K562 (cell line): ENCODE measurements at regions not wholly inside any gene's neighbourhood (a gene's known extent, or its start where the extent isn't known, plus 50 kb on each side); places are given as distances from the start of the nearest gene placed in this dataset.

Experiments
- ATAC-seq: fragments of 200-7000 bp; cut with Tn5 transposase; 3 replicates; pipeline ENCODE4 v1.9.1; 2020; ENCODE audit warnings: moderate library complexity
- BruUV-seq: library from RNA; stranded (reverse); fragments of 400-500 nt; replicated peaks from 2 replicates; lab custom pipeline; 2021; lab: Mats Ljungman, UMichigan
- CTCF ChIA-PET: fragments of 300-600 bp; formaldehyde crosslinking; extraction: SDS; loops from one replicate; lab custom pipeline; 2021; ENCODE audit warnings: low intra/inter-chr PET ratio; lab: Yijun Ruan, JAX
- POLR2A ChIA-PET: fragments of 300-600, 350-650 bp; sonication (Branson Sonifier 250); formaldehyde crosslinking; extraction: SDS; loops from one replicate; lab custom pipeline; 2021; ENCODE audit warnings: antibody characterized with exemption, inconsistent platforms; lab: Yijun Ruan, JAX
- DNase-seq, 4 experiments: peaks; one replicate each; pipeline versions ENCODE4 v3.0.0 to v3.0.0-alpha.2; 2011 to 2018; ENCODE audit warnings: low spot score in 3 of 4, mixed read lengths in 3 of 4; ENCODE audit errors: extremely low read depth in 1 of 4
- FAIRE-seq: peaks from 2 replicates; lab custom pipeline; 2011; peaks lifted over from hg19 to GRCh38; lab: Jason Lieb, UNC
- H2AFZ ChIP-seq: 2 replicates; pipeline ENCODE4 v1.6.0; 2011; ENCODE audit warnings: low read depth, low read length, control low read depth, inconsistent platforms
- H3K27ac ChIP-seq: fragments of 200-600 bp; 3 replicates; pipeline ENCODE4 v1.8.0; 2011; ENCODE audit warnings: low read depth, mild to moderate bottlenecking, control low read depth, inconsistent platforms, low read length, moderate library complexity, mixed read lengths; ENCODE audit errors: extremely low read depth
- H3K27me3 ChIP-seq, 2 experiments: fragments of 300-600 bp in 1 of 2; 2 replicates in 1 of 2; 3 replicates in 1 of 2; pipeline versions ENCODE4 v1.6.0 to v1.8.0; 2011; ENCODE audit warnings: inconsistent platforms in 2 of 2, low read length in 2 of 2, mild to moderate bottlenecking in 1 of 2, mixed read lengths in 1 of 2, moderate library complexity in 1 of 2; ENCODE audit not compliant: control insufficient read depth in 2 of 2, insufficient read depth in 2 of 2
- H3K36me3 ChIP-seq: fragments of 300-600 bp; 3 replicates; pipeline ENCODE4 v1.8.0; 2011; ENCODE audit warnings: mild to moderate bottlenecking, low read length, inconsistent platforms; ENCODE audit not compliant: control insufficient read depth, insufficient read depth
- H3K4me1 ChIP-seq, 2 experiments: fragments of 200-600 bp in 1 of 2; replicated peaks in 1 of 2; 2 replicates in 1 of 2; 3 replicates in 1 of 2; pipeline versions ENCODE4 v1.5.1 to v1.8.0; 2011; ENCODE audit warnings: inconsistent platforms in 2 of 2, low read length in 2 of 2, mild to moderate bottlenecking in 1 of 2, mixed read lengths in 1 of 2, moderate library complexity in 1 of 2; ENCODE audit not compliant: control insufficient read depth in 2 of 2, insufficient read depth in 2 of 2
- H3K4me2 ChIP-seq: 2 replicates; pipeline ENCODE4 v1.6.1; 2011; ENCODE audit warnings: low read length, control low read depth, inconsistent platforms, mixed read lengths; ENCODE audit not compliant: insufficient read depth
- H3K4me3 ChIP-seq: fragments of 200-600 bp; sonication (generic), shearing (Covaris generic); 2 replicates; pipeline ENCODE4 v1.5.1; 2016; ENCODE audit warnings: control low read depth, inconsistent platforms
- H3K79me2 ChIP-seq: fragments of 200-600 bp; 3 replicates; pipeline ENCODE4 v1.8.0; 2011; ENCODE audit warnings: low read length, inconsistent platforms; ENCODE audit not compliant: control insufficient read depth, insufficient read depth
- H3K9ac ChIP-seq, 2 experiments: 2 replicates each; pipeline versions ENCODE4 v1.6.0 to v1.6.1; 2011; ENCODE audit warnings: low read depth in 2 of 2, low read length in 2 of 2, control low read depth in 1 of 2, inconsistent platforms in 1 of 2, mild to moderate bottlenecking in 1 of 2, mixed read lengths in 1 of 2; ENCODE audit not compliant: insufficient read depth in 1 of 2
- H3K9me1 ChIP-seq: one replicate; pipeline ENCODE4 v1.6.0; 2011; ENCODE audit warnings: inconsistent platforms, mild to moderate bottlenecking, low read length, moderate library complexity; ENCODE audit not compliant: control insufficient read depth, insufficient read depth
- H3K9me3 ChIP-seq: replicated peaks from 2 replicates; pipeline ENCODE4 v1.5.1; 2011; ENCODE audit warnings: low read depth, low read length, inconsistent platforms; ENCODE audit not compliant: control insufficient read depth, insufficient read depth
- H4K20me1 ChIP-seq: replicated peaks from 2 replicates; pipeline ENCODE4 v1.6.1; 2011; ENCODE audit warnings: low read length, inconsistent platforms, mixed read lengths; ENCODE audit not compliant: control insufficient read depth, insufficient read depth
- CBFA2T3 ChIP-seq: fragments of 450-650 bp; IDR thresholded peaks from 2 replicates; pipeline ENCODE4 v1.6.1; 2017
- CC2D1A ChIP-seq: fragments of 450-650 bp; IDR thresholded peaks from 2 replicates; pipeline ENCODE4 v1.6.1; 2017; ENCODE audit warnings: mild to moderate bottlenecking
- EHMT2 ChIP-seq: fragments of 450-650 bp; IDR thresholded peaks from 2 replicates; pipeline ENCODE4 v1.6.1; 2018; ENCODE audit warnings: antibody characterized with exemption
- KLF10 ChIP-seq: fragments of 250-450 bp; sonication (Bioruptor Pico); IDR thresholded peaks from 2 replicates; pipeline ENCODE4 v1.6.1; 2021; ENCODE audit warnings: matching md5 sums
- MCM5 ChIP-seq: fragments of 450-650 bp; IDR thresholded peaks from 2 replicates; pipeline ENCODE4 v1.6.1; 2016; ENCODE audit warnings: low read depth
- SMC3 ChIP-seq: conservative IDR thresholded peaks from 2 replicates; pipeline ENCODE4 v1.6.1; 2011; ENCODE audit warnings: low read depth, low read length, improper control_type of control experiment; ENCODE audit not compliant: insufficient read depth
- TEAD2 ChIP-seq: fragments of 450-650 bp; IDR thresholded peaks from 2 replicates; pipeline ENCODE4 v1.6.1; 2016; ENCODE audit warnings: missing genetic modification characterization, control low read depth, missing compliant biosample characterization
- ZNF197 ChIP-seq: fragments of 200-800 bp; sonication (Bioruptor generic); IDR thresholded peaks from 2 replicates; pipeline ENCODE4 v1.6.1; 2016; ENCODE audit warnings: low read depth, missing genetic modification characterization, missing compliant biosample characterization
- ZNF347 ChIP-seq: fragments of 450-650 bp; formaldehyde crosslinking; IDR thresholded peaks from 2 replicates; pipeline ENCODE4 v1.4.0; 2020; ENCODE audit warnings: low read depth, mild to moderate bottlenecking, moderate library complexity
- WGBS: fragments of 100-300 bp; shearing (Covaris generic); methylation state at CpG from one replicate; pipeline ENCODE4 v1.1.6; 2016; ENCODE audit warnings: low coverage, mixed read lengths; ENCODE audit not compliant: insufficient coverage; ENCODE audit errors: missing lambda C conversion rate; 5-methylcytosine and 5-hydroxymethylcytosine counted together
- in situ Hi-C: fragments of 300-500 bp; cut with MboI; formaldehyde crosslinking; loops from 4 replicates; pipeline ENCODE4 v1.15.0; 2018; ENCODE audit warnings: inconsistent platforms, mixed read lengths
- intact Hi-C: fragments of 100-400 bp; cut with micrococcal nuclease; formaldehyde crosslinking; loops from 2 replicates; pipeline ENCODE4 v1.14.2; 2022
- TF ChIP-seq, protein P1 (sequence below): fragments of 450-650 bp; IDR thresholded peaks from 2 replicates; pipeline ENCODE4 v1.6.1; 2014; ENCODE audit warnings: low read depth, mild to moderate bottlenecking, moderate library complexity, borderline replicate concordance
- TF ChIP-seq, protein P2 (sequence below): sonication (generic); formaldehyde crosslinking; IDR thresholded peaks from 2 replicates; pipeline ENCODE4 v1.8.0; 2022; ENCODE audit warnings: mild to moderate bottlenecking, missing genetic modification reagents

DNA sequence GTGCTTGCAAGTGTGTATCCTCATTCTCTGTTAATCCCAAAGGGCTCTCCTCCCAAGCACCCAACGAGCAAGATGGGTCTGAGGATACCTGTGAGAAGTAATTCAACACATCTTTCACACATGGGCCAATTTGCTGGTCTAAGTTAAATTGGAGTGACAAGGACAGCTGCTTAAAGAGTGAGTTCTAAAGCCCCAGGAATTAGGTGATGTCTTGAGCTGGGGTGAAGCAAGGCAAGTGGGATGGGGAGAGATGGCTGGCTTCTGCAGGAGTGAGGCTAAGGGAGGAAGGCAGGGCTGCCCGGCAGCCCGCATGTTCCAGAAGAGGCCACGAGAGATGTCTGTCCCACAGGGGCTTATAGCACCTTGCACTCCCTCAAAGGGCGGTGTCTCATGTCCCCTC is 288.5 kb downstream of the CDH26 start:
- no peaks in the 10 kb centered on the region for H3K36me3 ChIP-seq
- H2AFZ ChIP-seq, result no peak overlapping the region
- no TSS peak for BruUV-seq
- intact Hi-C loops, result no loop called here
- in situ Hi-C loops, result no loop called here
- ChIA-PET POLR2A (no interaction called here), CTCF (no interaction called here)
- no peaks in the 10 kb centered on the region for H3K9me3 ChIP-seq
- no peak overlapping the region for H3K4me3 ChIP-seq
- H3K4me2 ChIP-seq, result no peak overlapping the region
- H3K27ac ChIP-seq, result no peak overlapping the region
- FAIRE-seq, result no peak
- no peak overlapping the region for H3K9ac ChIP-seq
- 0% methylated on average over 4 of the region's 5 CpGs for WGBS
- no peaks in the 10 kb centered on the region for H3K9me1 ChIP-seq
- H3K27me3 ChIP-seq, result no peaks in the 10 kb centered on the region; a peak in 1 of 5 replicates
- no peaks in the 10 kb centered on the region for H4K20me1 ChIP-seq
- no peaks in the 10 kb centered on the region for H3K4me1 ChIP-seq
- TF ChIP-seq EHMT2 (no peak), MCM5 (no peak), CBFA2T3 (no peak), CC2D1A (no peak), KLF10 (CRISPR knock-in tag) (no peak), ZNF197 (CRISPR knock-in tag) (no peak), ZNF347 (no peak), TEAD2 (tag) (no peak), SMC3 (no peak)
- TF ChIP-seq, protein P1, sequence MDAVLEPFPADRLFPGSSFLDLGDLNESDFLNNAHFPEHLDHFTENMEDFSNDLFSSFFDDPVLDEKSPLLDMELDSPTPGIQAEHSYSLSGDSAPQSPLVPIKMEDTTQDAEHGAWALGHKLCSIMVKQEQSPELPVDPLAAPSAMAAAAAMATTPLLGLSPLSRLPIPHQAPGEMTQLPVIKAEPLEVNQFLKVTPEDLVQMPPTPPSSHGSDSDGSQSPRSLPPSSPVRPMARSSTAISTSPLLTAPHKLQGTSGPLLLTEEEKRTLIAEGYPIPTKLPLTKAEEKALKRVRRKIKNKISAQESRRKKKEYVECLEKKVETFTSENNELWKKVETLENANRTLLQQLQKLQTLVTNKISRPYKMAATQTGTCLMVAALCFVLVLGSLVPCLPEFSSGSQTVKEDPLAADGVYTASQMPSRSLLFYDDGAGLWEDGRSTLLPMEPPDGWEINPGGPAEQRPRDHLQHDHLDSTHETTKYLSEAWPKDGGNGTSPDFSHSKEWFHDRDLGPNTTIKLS, result no peak
- TF ChIP-seq, protein P2, sequence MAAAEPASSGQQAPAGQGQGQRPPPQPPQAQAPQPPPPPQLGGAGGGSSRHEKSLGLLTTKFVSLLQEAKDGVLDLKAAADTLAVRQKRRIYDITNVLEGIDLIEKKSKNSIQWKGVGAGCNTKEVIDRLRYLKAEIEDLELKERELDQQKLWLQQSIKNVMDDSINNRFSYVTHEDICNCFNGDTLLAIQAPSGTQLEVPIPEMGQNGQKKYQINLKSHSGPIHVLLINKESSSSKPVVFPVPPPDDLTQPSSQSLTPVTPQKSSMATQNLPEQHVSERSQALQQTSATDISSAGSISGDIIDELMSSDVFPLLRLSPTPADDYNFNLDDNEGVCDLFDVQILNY (CRISPR knock-in tag), result no peak
- ATAC-seq, result no peak
- no peaks in the 10 kb centered on the region for H3K79me2 ChIP-seq
- no peak for DNase-seq
